Sigmoid colon (tissue), 4 donors: ENCODE measurements at regions not wholly inside any gene's neighbourhood (a gene's known extent, or its start where the extent isn't known, plus 50 kb on each side); places are given as distances from the start of the nearest gene placed in this dataset.

Source experiments
- CTCF ChIP-seq, 4 experiments: fragments of 450-650 bp in 3 of 4; fragments of 200-600 bp in 1 of 4; IDR thresholded peaks; one replicate each; pipeline ENCODE4 v1.5.1; 2016 to 2019; ENCODE audit warnings: antibody characterized with exemption in 4 of 4, mild to moderate bottlenecking in 3 of 4, moderate library complexity in 2 of 4
- EP300 ChIP-seq, 4 donors: sonication (generic); formaldehyde crosslinking; IDR thresholded peaks; one replicate each; pipeline ENCODE4 v1.6.1; 2017; ENCODE audit warnings: antibody characterized with exemption in 4 of 4
- POLR2A ChIP-seq, 2 donors: fragments of 450-650 bp; IDR thresholded peaks; one replicate each; pipeline ENCODE4 v1.6.1; 2016; ENCODE audit warnings: antibody characterized with exemption in 2 of 2, mild to moderate bottlenecking in 2 of 2, moderate library complexity in 2 of 2
- POLR2AphosphoS5 ChIP-seq, 4 donors: sonication (generic); formaldehyde crosslinking; IDR thresholded peaks; one replicate each; pipeline ENCODE4 v1.6.1; 2017; ENCODE audit warnings: antibody characterized with exemption in 4 of 4

- TF ChIP-seq EP300 (IDR thresholded peaks at IDR 0.05) (no peak), CTCF (IDR thresholded peaks at IDR 0.05) (no peak), POLR2A (IDR thresholded peaks at IDR 0.05) (no peak), POLR2AphosphoS5 (IDR thresholded peaks at IDR 0.05) (no peak)
Observed at GRCh38 chr9:115445655-115446054, 327.7 kb upstream of the TNC start.
